GM21737 (cell line): ENCODE measurements at regions not wholly inside any gene's neighbourhood (a gene's known extent, or its start where the extent isn't known, plus 50 kb on each side); places are given as distances from the start of the nearest gene placed in this dataset.

Experiments
- ATAC-seq: cut with Tn5 transposase; IDR thresholded peaks from one replicate; pipeline ENCODE4 v1.9.1; 2021; ENCODE audit warnings: mild to moderate bottlenecking, moderate library complexity; ENCODE audit not compliant: unreplicated experiment

DNA sequence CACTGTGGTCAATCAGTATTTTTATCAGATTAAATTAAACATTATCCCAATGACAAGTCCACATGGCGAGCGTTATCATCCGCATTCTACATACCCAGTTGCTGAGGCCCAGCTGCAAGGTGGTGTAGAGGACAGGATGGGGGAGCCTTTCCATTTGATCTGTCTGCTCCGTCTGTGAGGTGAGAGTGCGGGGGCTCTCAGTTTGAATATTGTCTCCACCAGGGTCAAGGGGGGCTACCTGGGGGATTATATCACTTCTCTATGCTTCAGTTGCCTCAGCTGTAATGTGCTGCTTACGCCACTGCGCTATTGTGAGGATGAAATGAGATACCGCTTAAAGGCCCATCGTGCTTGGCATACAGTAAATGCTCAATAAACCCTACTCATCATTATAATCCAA is 1106.0 kb downstream of the BCL11B start:
- ATAC-seq, result no peak

DNA sequence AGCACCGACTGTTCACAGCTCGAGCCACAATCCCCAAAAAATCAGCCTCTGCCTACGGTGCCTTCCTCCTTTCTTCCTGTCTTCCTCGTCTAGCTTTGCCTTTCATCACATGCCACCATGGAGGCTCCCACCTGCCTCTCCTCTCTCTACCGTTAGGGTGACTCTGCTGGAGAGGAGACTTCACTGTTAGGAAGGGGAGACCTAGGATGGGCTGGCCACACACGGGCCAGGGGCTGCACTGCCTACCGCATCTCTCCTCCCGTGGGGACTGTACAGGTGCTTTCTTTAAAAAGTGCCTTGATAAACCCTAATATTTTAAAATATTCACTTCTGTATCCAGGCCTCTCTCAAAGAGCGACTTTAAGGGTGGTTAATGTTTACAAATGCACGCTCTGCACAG is 1104.7 kb downstream of the BCL11B start:
- ATAC-seq, result no peak

DNA sequence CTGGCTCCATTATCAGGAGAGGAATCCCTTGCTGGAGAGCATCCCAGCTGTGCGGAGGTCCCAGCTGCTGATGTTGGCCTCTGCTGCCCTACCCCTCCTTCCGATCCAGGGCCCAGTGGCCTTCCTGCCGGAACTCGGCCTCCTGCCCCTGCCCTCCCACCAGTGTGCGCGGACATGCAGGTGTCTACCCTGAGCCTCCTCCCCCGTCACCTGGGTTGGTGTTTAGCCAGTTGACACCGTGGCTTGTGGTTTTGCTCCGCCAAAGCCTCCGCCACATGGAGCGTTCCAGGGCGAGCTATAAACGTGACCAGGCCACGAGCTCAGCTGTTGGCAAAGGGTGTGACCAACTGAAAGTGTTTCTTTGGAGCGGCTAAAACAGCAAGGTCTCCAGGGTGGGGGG is 1104.3 kb downstream of the BCL11B start:
- ATAC-seq, result no peak

DNA sequence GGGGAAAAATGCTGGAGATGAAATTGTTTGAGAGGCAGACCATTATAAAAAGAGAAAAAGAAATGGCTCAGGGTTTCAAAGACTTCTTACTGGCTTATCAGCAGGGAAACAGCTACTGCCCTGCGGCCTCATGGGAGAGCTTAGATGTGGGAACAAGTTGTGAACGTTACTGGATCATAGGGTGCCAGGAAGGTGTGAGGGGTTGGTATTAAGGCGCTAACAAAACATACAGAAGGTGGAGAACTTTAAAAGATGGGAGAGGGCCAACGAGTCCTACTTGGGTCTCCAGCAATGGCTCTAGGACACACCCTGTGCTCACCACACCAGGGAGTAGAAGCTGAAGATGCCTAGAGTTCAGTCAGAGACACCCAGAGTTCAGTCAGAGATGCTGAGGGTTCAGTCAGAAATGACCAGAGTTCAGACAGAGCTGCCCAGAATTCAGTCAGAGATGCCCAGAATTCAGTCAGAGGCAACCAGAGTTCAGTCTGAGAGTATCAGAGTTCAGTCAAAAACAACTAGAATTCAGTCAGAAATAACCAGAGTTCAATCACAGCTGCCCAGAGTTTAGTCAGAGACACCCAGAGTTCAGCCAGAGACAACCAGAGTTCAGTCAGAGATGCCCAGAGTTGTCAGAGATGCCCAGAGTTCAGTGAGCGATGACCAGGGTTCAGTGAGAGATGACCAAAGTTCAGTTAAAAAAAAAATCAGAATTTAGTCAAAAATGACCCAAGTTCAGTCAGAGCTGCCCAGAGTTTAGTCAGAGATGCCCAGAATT is 1103.6 kb downstream of the BCL11B start:
- no peak for ATAC-seq

DNA sequence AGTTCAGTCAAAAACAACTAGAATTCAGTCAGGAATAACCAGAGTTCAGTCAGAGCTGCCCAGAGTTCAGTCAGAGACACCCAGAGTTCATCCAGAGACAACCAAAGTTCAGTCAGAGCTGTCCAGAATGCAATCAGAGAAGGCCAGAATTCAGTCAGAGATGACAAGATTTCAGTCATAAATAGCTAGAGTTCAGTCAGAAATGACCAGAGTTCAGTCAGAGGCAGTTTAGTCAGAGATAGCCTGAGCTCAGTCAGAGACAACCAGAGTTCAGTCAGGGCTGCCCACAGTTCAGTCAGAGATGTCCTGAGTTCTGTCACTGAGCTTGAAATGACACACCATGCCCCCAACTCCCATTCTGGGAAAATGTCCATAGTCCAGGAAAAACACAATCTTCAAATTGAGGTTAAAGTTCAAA is 1102.8 kb downstream of the BCL11B start:
- ATAC-seq, result no peak

DNA sequence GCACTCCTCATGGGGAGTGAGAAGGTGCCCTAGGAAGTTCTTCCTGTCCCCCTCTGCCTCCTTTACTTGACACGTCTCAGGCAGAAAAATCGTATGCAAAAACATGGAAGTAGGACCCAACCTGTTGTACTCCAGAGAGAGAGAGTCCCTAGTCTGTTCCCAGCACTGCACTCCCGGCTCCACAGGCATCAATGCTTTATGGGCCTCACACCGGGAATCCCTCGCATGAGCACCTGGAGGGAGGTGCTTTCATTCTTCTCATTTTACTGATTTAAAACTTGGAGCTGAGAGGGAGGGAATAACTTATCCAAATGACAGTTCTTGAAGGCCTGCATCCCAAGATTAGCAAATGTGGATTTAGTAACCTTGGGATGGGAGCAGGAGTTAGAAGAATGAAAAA is 1101.4 kb downstream of the BCL11B start:
- ATAC-seq, result no peak

DNA sequence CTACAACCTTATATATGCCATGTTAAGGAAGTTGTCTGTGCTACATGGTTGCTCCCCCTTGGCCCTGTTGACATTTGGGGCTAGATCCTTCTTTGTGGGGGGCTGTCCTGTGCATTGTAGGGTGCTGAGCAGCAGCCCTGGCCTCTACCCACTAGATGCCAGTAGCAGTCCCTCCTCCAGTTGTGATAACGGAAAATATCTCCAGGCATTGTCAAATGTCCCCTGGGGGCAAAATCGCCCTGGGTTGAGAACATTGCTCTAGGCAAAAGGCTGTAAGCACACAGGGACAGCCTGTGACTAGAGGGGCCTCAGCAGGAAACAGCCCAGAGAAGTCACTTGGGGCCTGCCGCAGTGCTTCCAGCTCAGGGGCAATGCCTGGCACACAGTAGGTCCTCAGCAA is 1100.3 kb downstream of the BCL11B start:
- no peak for ATAC-seq

DNA sequence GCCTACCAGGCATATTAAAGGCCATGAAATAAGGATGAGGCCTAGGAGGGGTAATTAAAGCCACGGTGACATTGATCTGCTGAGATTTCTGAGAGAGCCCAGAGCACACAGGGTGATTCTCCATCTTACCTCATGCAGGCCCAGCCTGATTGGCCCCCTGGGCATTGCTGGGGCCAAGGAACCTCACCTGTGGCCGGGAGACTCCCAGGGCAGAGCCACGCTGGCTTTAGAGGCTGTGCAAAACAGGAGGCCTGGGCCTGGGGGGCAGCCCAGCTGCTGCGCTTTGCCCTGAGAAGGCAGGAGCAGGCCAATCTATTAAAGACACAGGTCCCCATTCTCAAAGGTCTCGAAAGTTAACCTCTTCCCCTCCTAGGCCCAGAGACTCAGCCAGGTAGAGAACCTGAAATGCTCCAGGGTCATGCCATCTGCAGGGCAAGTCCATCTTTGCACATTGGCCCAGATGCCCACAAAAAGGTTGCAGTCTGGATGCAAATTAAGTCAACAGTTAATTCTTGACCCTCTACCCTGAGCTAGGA is 1099.7 kb downstream of the BCL11B start:
- no peak for ATAC-seq

DNA sequence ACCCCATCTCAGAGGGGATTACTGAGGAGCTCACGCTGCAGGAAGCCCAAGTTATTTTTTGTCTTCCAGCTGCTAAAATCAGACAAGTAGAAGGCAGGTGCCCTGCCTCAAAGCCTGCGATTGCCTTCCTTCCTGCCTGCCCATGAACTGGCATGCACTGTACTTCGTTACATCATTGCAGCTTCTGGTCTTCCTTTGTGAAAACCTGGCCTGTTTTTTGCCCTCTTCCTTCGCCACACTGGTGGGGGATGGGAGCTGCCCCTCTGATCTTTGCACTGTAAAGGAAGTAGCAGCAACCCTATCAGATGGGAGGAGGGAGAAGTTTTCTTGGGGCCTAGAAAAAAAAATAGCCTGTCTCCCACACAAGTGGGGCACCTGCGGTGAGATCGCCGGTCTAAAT is 1098.7 kb downstream of the BCL11B start:
- ATAC-seq, result no peak

DNA sequence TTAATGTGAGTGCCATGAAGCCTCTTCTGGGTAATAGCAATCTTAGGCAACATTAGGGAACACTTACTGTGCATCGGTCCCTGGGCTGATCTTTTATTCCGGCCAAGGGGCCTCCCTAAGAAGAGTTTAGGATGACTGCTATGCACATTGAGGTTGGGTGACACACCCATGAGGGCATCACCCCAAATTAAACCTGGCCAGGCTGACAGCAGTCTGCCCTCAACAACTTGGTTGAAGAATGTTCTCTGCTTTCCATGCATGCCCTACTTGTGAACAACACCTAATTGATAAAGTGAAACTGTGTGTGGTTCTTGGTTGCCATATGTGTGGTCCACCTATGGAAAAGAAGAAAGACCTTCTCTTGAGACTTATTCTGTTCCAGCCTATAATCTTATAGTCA is 1098.0 kb downstream of the BCL11B start:
- ATAC-seq, result no peak

DNA sequence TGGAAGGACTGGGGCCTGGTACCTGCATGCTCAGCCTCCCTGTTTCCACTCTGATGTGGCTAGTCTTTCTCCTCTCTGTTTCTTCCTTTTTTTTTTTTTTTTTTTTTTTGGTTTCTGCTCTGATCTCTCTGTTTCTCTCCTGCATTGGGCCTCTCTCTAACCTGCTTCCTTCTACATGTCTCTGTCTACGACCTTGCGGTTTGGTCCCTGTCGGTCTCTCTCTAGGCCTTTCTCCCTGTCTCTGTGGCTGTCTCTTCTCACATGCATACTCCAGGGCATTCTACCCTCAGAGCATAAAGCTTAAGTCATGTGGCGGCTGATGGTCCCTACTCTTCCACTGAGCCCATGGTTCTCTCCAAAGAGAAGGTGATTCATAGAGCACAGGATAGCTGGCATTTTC is 1096.6 kb downstream of the BCL11B start:
- no peak for ATAC-seq

DNA sequence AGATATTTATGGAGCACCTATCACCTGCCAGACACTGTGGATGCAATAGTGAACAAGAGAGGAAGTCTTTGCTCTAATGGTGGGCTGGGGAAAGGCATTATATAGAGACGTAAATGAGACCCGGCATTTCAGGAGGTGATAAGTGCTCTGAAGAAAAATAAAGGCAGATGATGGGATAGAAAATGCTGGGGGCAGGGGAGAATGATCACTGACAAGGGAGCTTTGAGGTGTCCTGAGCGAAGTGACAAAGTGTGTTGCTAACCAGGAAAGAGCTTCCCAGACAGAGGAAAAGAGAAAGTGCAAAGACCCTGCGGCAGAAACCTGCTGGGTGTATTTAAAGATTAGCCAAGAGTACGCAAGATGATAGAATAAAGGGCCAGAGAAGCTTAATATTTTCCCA is 1096.1 kb downstream of the BCL11B start:
- no peak for ATAC-seq

DNA sequence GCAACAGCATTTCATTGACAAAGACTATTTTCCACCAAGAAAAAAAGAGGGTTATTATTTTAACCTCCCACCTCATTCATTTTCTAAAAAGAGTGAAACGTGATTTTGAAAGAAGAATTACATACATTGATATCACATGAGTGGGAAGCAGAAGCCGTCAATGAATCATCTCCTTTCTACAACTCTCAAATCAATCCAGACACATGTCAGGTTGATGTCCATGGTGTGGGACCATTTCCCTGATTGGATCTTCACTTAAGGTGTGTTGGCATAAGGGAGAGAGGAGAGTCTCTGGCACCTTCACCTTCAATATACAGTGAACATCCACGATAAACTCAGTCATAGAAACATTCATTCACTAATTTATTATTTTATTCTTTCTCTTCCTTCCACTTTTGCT is 1095.1 kb downstream of the BCL11B start:
- no peak for ATAC-seq

DNA sequence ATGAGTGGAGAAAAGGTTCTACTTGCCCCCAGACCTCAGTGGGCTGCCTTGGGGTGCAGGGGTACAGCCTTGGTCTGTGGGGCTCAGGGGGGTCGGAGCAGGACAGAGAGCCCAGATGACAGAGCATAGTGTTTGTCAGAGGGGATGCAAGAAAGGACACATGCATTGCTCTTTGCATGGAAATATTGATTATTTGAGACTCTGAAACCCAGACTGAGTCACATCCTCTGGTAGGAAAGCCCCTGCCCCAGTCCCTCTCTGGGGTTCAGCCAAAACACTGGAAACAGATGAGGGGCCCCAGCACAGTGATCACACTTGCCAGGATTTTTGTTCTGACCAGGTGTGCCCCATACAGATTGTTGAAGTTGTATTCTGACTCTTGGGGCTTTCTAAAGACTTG is 1094.4 kb downstream of the BCL11B start:
- ATAC-seq, result no peak

DNA sequence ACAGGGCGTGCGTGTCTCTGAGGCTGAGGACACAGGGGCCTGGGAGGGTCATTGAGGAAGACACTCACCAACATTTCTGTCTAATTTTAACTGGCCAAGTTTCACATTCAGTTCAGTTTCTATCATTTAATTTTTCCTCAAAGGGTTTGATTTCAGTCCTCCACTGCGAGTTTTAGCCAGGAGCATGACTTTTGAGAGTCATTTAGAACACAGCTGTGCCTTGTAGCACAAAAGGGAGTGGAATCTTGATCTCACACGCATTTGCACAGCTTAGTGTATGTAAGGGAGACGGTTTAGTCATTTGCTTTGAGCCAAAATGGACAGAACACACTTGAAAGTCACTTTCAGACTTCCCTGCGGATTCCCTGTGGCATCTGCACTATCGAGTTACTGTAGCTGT is 1090.8 kb downstream of the BCL11B start:
- ATAC-seq, result no peak

DNA sequence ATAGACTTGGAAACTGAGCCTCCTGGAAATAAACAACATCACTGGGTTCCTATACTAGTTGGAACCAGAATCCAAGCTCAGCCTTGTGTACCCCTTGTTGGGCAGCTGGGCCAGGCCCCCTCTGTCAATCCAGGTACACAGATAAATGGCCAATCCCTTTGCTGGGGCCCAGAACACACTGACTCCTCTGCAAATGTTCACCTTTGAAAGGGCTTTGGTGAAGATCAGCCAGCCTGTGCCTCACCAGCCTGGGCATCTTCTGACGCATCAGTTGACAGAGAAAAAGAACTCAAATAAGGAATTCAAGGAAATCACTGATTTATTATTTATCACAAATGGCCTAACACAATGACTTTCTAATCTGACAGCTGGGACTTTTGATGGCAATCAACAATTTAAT is 1090.2 kb downstream of the BCL11B start:
- ATAC-seq, result no peak

DNA sequence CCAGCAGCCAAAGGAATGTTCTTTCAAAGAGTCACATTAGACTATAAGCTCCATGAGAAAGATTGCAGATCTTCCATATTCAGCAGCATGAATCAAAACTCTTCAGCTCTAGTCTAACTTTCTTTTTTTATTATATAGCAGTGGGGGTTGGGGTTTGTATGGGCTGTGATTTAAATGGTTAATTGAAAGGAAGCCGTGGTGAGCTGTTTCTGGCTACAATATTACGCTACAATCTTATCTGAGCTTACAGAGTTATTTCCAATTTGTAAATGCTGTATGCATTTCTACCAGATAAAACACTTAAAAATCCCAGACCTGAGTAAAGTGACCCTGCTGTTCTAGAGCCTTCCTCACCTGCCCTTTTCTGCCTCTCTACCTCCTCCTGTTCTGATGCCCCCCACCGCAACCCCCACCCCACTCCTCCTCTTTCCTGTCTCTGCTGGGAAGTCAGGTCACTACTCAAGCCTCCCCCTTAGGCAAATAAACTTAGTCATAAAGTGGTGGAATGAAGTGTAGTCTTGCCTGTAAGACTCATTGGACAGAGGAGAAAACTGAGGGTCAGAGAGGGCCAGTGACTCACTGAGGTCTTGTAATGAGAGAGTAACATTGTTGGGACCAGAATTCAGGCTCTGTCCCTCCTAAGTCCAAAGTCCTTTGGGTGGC is 1089.5 kb downstream of the BCL11B start:
- ATAC-seq, result no peak

DNA sequence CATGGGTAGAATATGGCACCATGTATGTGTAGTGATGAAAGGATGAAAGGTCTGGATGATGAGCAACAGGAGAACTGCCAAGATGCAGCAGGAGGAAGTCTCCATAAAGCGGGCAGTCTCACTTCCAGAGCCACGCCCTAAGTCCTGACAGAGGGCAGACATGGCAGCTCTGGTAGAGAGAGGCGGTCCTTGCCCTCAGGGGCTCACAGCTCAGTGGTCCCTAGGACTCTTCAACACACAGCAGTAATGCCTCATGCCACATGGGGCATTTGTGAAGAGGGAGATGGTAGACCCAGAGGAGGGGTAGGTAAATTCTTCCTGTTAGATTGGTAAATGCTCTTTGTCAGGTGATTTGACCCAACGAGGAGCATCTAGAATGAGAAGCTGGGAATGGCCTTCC is 1088.4 kb downstream of the BCL11B start:
- ATAC-seq, result no peak

DNA sequence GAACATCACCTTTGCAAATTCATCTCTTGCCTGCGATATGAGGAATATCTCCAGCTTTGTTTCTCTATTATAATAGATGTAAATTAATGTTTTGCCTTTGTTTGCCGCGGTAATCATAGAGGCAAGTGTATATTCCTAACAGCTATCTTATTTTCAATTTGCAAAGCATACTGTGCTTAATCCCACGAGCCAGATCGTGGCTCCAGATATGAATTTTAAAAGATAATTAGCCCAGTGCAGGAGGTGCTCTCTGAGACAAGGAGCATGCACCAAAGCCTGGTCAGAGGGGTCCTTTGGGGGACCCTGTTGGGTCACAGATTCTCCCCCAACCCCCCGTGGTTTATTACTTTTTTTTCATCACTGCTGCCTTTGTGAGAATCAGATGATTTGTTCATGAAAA is 1087.5 kb downstream of the BCL11B start:
- ATAC-seq, result no peak

DNA sequence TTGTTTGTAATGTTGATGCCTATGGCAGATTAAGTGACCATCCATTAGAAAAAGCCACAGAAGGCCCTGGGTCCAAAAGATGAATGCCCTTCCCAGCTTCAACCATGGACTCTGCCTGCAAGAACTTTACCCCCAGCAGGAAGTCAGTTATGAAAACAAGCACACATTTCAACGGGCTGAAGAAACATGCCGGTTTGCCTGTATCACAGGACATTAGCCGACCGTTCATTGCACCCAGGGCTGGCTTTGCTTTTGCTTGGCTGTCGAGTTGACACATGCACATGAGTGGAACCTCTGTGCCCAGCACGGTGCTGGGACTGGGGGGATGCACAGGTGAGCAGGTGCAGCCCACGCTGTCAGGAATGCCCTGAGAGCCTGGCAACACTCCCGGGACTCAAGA is 1087.0 kb downstream of the BCL11B start:
- ATAC-seq, result no peak

DNA sequence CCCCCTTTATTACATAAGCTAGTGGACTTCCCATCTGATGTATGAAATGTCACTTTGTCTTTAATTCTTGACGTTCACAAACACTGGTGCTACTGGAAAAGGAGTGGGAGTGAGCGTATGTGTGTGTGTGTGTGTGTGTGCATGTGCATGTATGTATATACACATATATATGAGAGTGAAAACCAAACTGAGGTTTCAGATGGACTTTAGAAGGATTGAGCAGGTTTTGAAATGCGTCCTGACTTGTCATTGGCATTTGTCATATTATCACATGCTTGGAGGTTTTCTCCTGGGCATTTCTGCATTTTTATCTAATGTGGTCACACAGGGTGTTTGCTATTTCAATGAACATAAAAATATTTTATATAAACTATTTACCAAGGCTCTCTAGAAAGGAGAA is 1085.9 kb downstream of the BCL11B start:
- no peak for ATAC-seq

DNA sequence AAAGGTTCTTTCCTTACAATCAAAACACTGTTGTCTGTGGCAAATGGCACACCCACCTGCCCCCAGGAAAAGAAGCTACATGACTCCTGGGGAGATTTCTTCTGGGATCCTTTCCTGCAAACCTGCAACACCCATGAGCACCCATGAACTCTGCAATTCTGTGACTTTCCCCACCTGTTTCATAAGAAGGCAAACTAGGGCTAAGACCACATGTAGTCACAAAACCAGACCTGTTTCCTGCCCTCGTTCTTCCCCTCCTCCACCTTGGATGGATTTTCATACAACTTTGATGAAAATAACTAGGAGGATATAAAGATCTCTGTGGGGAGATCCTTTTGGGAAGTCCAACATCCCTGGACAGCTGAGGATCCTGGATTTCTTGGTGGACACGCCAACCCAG is 1084.7 kb downstream of the BCL11B start:
- no peak for ATAC-seq

DNA sequence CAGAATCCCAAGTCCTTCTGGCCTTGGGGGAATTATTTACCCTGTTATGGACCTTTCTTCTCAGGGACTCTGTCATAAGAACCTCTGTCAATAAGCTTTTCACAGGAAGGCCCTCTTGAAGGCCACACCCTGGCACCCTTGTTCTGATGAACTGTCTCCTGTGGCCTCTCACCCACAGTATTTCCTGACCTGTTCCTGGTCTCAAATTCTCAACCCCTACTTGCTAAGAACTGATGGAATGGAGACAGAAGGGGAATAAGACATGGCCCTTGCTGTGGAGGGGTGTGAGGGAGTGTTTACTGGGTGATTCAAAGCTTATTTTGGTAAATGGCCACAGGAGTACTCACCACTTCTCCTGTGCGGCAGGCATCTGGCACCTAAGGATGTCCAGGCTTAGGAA is 1082.9 kb downstream of the BCL11B start:
- ATAC-seq, result no peak
